H9 (cell line): ENCODE measurements at regions not wholly inside any gene's neighbourhood (a gene's known extent, or its start where the extent isn't known, plus 50 kb on each side); places are given as distances from the start of the nearest gene placed in this dataset.

Experiments used
- DNase-seq: peaks from one replicate; pipeline ENCODE4 v3.0.0-alpha.2; 2017
- H2AFZ ChIP-seq: one replicate; pipeline ENCODE4 v1.6.1; 2013; ENCODE audit warnings: mild to moderate bottlenecking, low read length, control low read depth, moderate library complexity
- H2AK5ac ChIP-seq: 2 replicates; pipeline ENCODE4 v1.6.1; 2013; ENCODE audit warnings: low read length, control low read depth, mixed read lengths; ENCODE audit not compliant: insufficient read length
- H2BK120ac ChIP-seq: one replicate; pipeline ENCODE4 v1.6.1; 2013; ENCODE audit warnings: low read depth, mild to moderate bottlenecking, low read length, control low read depth, inconsistent platforms; ENCODE audit not compliant: poor library complexity, severe bottlenecking
- H2BK12ac ChIP-seq: 2 replicates; pipeline ENCODE4 v1.6.1; 2013; ENCODE audit warnings: low read length, control low read depth, mixed read lengths, low read depth; ENCODE audit not compliant: insufficient read length
- H2BK15ac ChIP-seq: 2 replicates; pipeline ENCODE4 v1.6.1; 2013; ENCODE audit warnings: low read depth, low read length, control low read depth
- H2BK20ac ChIP-seq: one replicate; pipeline ENCODE4 v1.6.1; 2013; ENCODE audit warnings: low read depth, mild to moderate bottlenecking, low read length, control low read depth, inconsistent platforms; ENCODE audit not compliant: poor library complexity, severe bottlenecking
- H2BK5ac ChIP-seq: 2 replicates; pipeline ENCODE4 v1.6.1; 2013; ENCODE audit warnings: low read length, control low read depth, mixed read lengths; ENCODE audit not compliant: insufficient read length
- H3K14ac ChIP-seq: 2 replicates; pipeline ENCODE4 v1.6.1; 2013; ENCODE audit warnings: low read length, control low read depth; ENCODE audit not compliant: insufficient read depth
- H3K18ac ChIP-seq: 2 replicates; pipeline ENCODE4 v1.6.1; 2013; ENCODE audit warnings: low read depth, mild to moderate bottlenecking, mixed read lengths, low read length, control low read depth; ENCODE audit not compliant: insufficient read length
- H3K23ac ChIP-seq: 2 replicates; pipeline ENCODE4 v1.6.1; 2013; ENCODE audit warnings: low read length, control low read depth, mixed read lengths, low read depth; ENCODE audit not compliant: insufficient read length
- H3K23me2 ChIP-seq: 2 replicates; pipeline ENCODE4 v1.6.1; 2013; ENCODE audit warnings: low read depth, mild to moderate bottlenecking, mixed read lengths, low read length, control low read depth; ENCODE audit not compliant: insufficient read length, poor library complexity, severe bottlenecking
- H3K27ac ChIP-seq: 2 replicates; pipeline ENCODE4 v1.5.1; 2013; ENCODE audit warnings: low read length, control low read depth, mixed read lengths, low read depth; ENCODE audit not compliant: insufficient read length
- H3K27me3 ChIP-seq: 2 replicates; pipeline ENCODE4 v1.6.1; 2013; ENCODE audit warnings: low read length, control low read depth, inconsistent platforms; ENCODE audit not compliant: insufficient read depth
- H3K4ac ChIP-seq: 2 replicates; pipeline ENCODE4 v1.6.1; 2013; ENCODE audit warnings: low read depth, mild to moderate bottlenecking, control low read depth, inconsistent platforms, low read length, moderate library complexity
- H3K4me1 ChIP-seq: 2 replicates; pipeline ENCODE4 v1.6.1; 2013; ENCODE audit warnings: low read length, control low read depth, inconsistent platforms; ENCODE audit not compliant: insufficient read depth
- H3K4me2 ChIP-seq: 2 replicates; pipeline ENCODE4 v1.6.1; 2013; ENCODE audit warnings: low read length, control low read depth, mixed read lengths; ENCODE audit not compliant: insufficient read length, insufficient read depth
- H3K56ac ChIP-seq: 2 replicates; pipeline ENCODE4 v1.6.1; 2013; ENCODE audit warnings: low read depth, mild to moderate bottlenecking, mixed read lengths, low read length, control low read depth; ENCODE audit not compliant: insufficient read length
- H3K79me1 ChIP-seq: 2 replicates; pipeline ENCODE4 v1.6.1; 2013; ENCODE audit warnings: low read depth, mild to moderate bottlenecking, moderate library complexity, low read length, control low read depth, inconsistent platforms; ENCODE audit not compliant: insufficient read depth, poor library complexity, severe bottlenecking
- H3K79me2 ChIP-seq: 2 replicates; pipeline ENCODE4 v1.6.1; 2013; ENCODE audit warnings: low read length, control low read depth, inconsistent platforms; ENCODE audit not compliant: insufficient read depth
- H3K9ac ChIP-seq: 2 replicates; pipeline ENCODE4 v1.6.1; 2013; ENCODE audit warnings: low read length, control low read depth, mixed read lengths; ENCODE audit not compliant: insufficient read length; ENCODE audit errors: extremely low read depth
- H3K9me3 ChIP-seq: one replicate; pipeline ENCODE4 v1.6.1; 2013; ENCODE audit warnings: low read depth, low read length, inconsistent platforms; ENCODE audit not compliant: control insufficient read depth
- H3T11ph ChIP-seq: one replicate; pipeline ENCODE4 v1.6.1; 2013; ENCODE audit warnings: mild to moderate bottlenecking, low read length, control low read depth, inconsistent platforms
- H4K20me1 ChIP-seq: one replicate; pipeline ENCODE4 v1.6.1; 2013; ENCODE audit not compliant: control insufficient read depth, insufficient read length, insufficient read depth
- H4K5ac ChIP-seq: 2 replicates; pipeline ENCODE4 v1.6.1; 2013; ENCODE audit warnings: low read depth, mild to moderate bottlenecking, mixed read lengths, low read length, control low read depth; ENCODE audit not compliant: insufficient read length
- H4K8ac ChIP-seq: replicated peaks from 2 replicates; pipeline ENCODE4 v1.6.1; 2013; ENCODE audit warnings: low read length, control low read depth, mixed read lengths, low read depth; ENCODE audit not compliant: insufficient read length
- H4K91ac ChIP-seq: 2 replicates; pipeline ENCODE4 v1.6.1; 2013; ENCODE audit warnings: low read depth, mild to moderate bottlenecking, moderate library complexity, mixed read lengths, low read length, control low read depth; ENCODE audit not compliant: insufficient read length
- H3K27ac Mint-ChIP-seq, 3 experiments: 2 replicates in 2 of 3; 3 replicates in 1 of 3; pipeline ENCODE4 v1.8.0; 2020 to 2021; ENCODE audit warnings: mixed read lengths in 3 of 3, mild to moderate bottlenecking in 1 of 3, moderate library complexity in 1 of 3
- H3K27me3 Mint-ChIP-seq: 2 replicates; pipeline ENCODE4 v1.8.0; 2021; ENCODE audit warnings: low read depth, mild to moderate bottlenecking, moderate library complexity, mixed read lengths
- H3K36me3 Mint-ChIP-seq, 3 experiments: 2 replicates in 2 of 3; 3 replicates in 1 of 3; pipeline ENCODE4 v1.8.0; 2020 to 2021; ENCODE audit warnings: low read depth in 3 of 3, mixed read lengths in 3 of 3; ENCODE audit not compliant: insufficient read depth in 1 of 3
- H3K4me1 Mint-ChIP-seq, 2 experiments: 2 replicates each; pipeline ENCODE4 v1.8.0; 2020; ENCODE audit warnings: mixed read lengths in 2 of 2
- H3K4me3 Mint-ChIP-seq, 2 experiments: 2 replicates in 1 of 2; 3 replicates in 1 of 2; pipeline ENCODE4 v1.8.0; 2020 to 2021; ENCODE audit warnings: mild to moderate bottlenecking in 2 of 2, mixed read lengths in 2 of 2, moderate library complexity in 1 of 2
- H3K9me3 Mint-ChIP-seq, 2 experiments: 2 replicates in 1 of 2; 3 replicates in 1 of 2; pipeline ENCODE4 v1.8.0; 2020; ENCODE audit warnings: mild to moderate bottlenecking in 2 of 2, mixed read lengths in 2 of 2, moderate library complexity in 1 of 2
- CTCF ChIP-seq: fragments of 200-600 bp; sonication (generic); conservative IDR thresholded peaks from 3 replicates; pipeline ENCODE4 v1.8.0; 2021; ENCODE audit warnings: antibody characterized with exemption, mild to moderate bottlenecking
- WGBS: extraction: QIAGEN DNeasy Blood & Tissue Kit; methylation state at CpG from one replicate; pipeline ENCODE4 v1.1.7; 2013; ENCODE audit warnings: missing lambda C conversion rate, low lambda C conversion rate, mixed read lengths; ENCODE audit not compliant: insufficient read length; ENCODE audit errors: extremely low coverage; 5-methylcytosine and 5-hydroxymethylcytosine counted together

GRCh38 chr3:181174676-181175233 is 185.2 kb upstream of the DNAJC19 start:
- Histone ChIP-seq H2BK5ac (no peak overlapping the region), H2BK15ac (no peak overlapping the region), H3K9ac (no peak overlapping the region), H3K23ac (no peak overlapping the region), H3K9me3 (no peaks in the 10 kb centered on the region), H4K20me1 (no peaks in the 10 kb centered on the region), H2BK20ac (no peak overlapping the region), H2AK5ac (no peak overlapping the region), H4K91ac (no peak overlapping the region), H2AFZ (no peak overlapping the region), H3K18ac (no peak overlapping the region), H3K4me2 (no peak overlapping the region), H3K27me3 (no peaks in the 10 kb centered on the region), H3K79me2 (no peaks in the 10 kb centered on the region), H3K23me2 (no peaks in the 10 kb centered on the region), H2BK120ac (no peak overlapping the region), H3K4ac (no peak overlapping the region), H3K4me1 (no peaks in the 10 kb centered on the region), H2BK12ac (no peak overlapping the region), H3K27ac (no peak overlapping the region), H3T11ph (no peak overlapping the region), H4K8ac (no peak overlapping the region), H4K5ac (no peak overlapping the region), H3K79me1 (no peaks in the 10 kb centered on the region), H3K14ac (no peak overlapping the region), H3K56ac (no peak overlapping the region)
- 0 out of 7 replicates have a peak overlapping the region, but pooled peaks of 1 of the 3 experiments have one; percentile 1 for H3K27ac Mint-ChIP-seq
- no peaks in the 10 kb centered on the region; the same call in 1 of the 2 replicates for H3K27me3 Mint-ChIP-seq
- H3K4me1 Mint-ChIP-seq, result peaks cover 17 to 22% of the 10 kb centered on the region in 2 experiments
- no peak for TF ChIP-seq CTCF
- no peaks in the 10 kb centered on the region for H3K9me3 Mint-ChIP-seq
- WGBS, result no CpG with 5 or more reads among the region's 4 CpGs
- no peak for DNase-seq
- H3K36me3 Mint-ChIP-seq, result no peaks in the 10 kb centered on the region
- H3K4me3 Mint-ChIP-seq, result no peak overlapping the region
